Endometrium (tissue), 2 donors: ENCODE measurements at regions not wholly inside any gene's neighbourhood (a gene's known extent, or its start where the extent isn't known, plus 50 kb on each side); places are given as distances from the start of the nearest gene placed in this dataset.

Source experiments
- FAIRE-seq: peaks from 2 replicates; lab custom pipeline; 2012; peaks lifted over from hg19 to GRCh38; lab: Jason Lieb, UNC
- donor health status: control.
- donor health status: control.

GRCh38 chr16:65541646-65542045, 419.8 kb upstream of the CDH11 start:
- FAIRE-seq = no peak

GRCh38 chr16:65540901-65541300, 419.0 kb upstream of the CDH11 start:
- no peak for FAIRE-seq

- no peak for FAIRE-seq
Observed at GRCh38 chr16:65538976-65539375, 417.1 kb upstream of the CDH11 start.

- FAIRE-seq = no peak
Observed at GRCh38 chr16:65537336-65537735, 415.5 kb upstream of the CDH11 start.

- FAIRE-seq = no peak
Observed at GRCh38 chr16:65534121-65534528, 412.3 kb upstream of the CDH11 start.

GRCh38 chr16:65532846-65533245, 411.0 kb upstream of the CDH11 start:
- FAIRE-seq = no peak

GRCh38 chr16:65532258-65532657, 410.4 kb upstream of the CDH11 start:
- no peak for FAIRE-seq

GRCh38 chr16:65531475-65531874, 409.6 kb upstream of the CDH11 start:
- FAIRE-seq = no peak

- no peak for FAIRE-seq
Observed at GRCh38 chr16:65525707-65526106, 403.8 kb upstream of the CDH11 start.

- no peak for FAIRE-seq
Observed at GRCh38 chr16:65524997-65525396, 403.1 kb upstream of the CDH11 start.

- no peak for FAIRE-seq
Observed at GRCh38 chr16:65524231-65524630, 402.4 kb upstream of the CDH11 start.

- no peak for FAIRE-seq
Observed at GRCh38 chr16:65523283-65523944, 401.6 kb upstream of the CDH11 start.

- no peak for FAIRE-seq
Observed at GRCh38 chr16:65522412-65522811, 400.5 kb upstream of the CDH11 start.

GRCh38 chr16:65521633-65522328, 399.9 kb upstream of the CDH11 start:
- no peak for FAIRE-seq

GRCh38 chr16:65519402-65519801, 397.5 kb upstream of the CDH11 start:
- FAIRE-seq = no peak

GRCh38 chr16:65515193-65515592, 393.3 kb upstream of the CDH11 start:
- no peak for FAIRE-seq

- no peak for FAIRE-seq
Observed at GRCh38 chr16:65510850-65511249, 389.0 kb upstream of the CDH11 start.

GRCh38 chr16:65510241-65510640, 388.4 kb upstream of the CDH11 start:
- no peak for FAIRE-seq

GRCh38 chr16:65509172-65509571, 387.3 kb upstream of the CDH11 start:
- no peak for FAIRE-seq

- no peak for FAIRE-seq
Observed at GRCh38 chr16:65500919-65501318, 379.1 kb upstream of the CDH11 start.

GRCh38 chr16:65500007-65500406, 378.1 kb upstream of the CDH11 start:
- no peak for FAIRE-seq

GRCh38 chr16:65499566-65499965, 377.7 kb upstream of the CDH11 start:
- no peak for FAIRE-seq

- FAIRE-seq = no peak
Observed at GRCh38 chr16:65497571-65497970, 375.7 kb upstream of the CDH11 start.

- no peak for FAIRE-seq
Observed at GRCh38 chr16:65495106-65495505, 373.2 kb upstream of the CDH11 start.
